Testis (tissue), 2 donors: ENCODE measurements at regions not wholly inside any gene's neighbourhood (a gene's known extent, or its start where the extent isn't known, plus 50 kb on each side); places are given as distances from the start of the nearest gene placed in this dataset.

Experiments
- CTCF ChIP-seq, 3 experiments: fragments of 450-650 bp in 2 of 3; fragments of 200-600 bp in 1 of 3; sonication (generic) in 1 of 3; IDR thresholded peaks; one replicate each; pipeline ENCODE4 v1.5.1; 2016 to 2019; ENCODE audit warnings: antibody characterized with exemption in 3 of 3, mild to moderate bottlenecking in 2 of 3, moderate library complexity in 1 of 3
- POLR2A ChIP-seq: fragments of 450-650 bp; IDR thresholded peaks from one replicate; pipeline ENCODE4 v1.6.1; 2017; ENCODE audit warnings: antibody characterized with exemption, mild to moderate bottlenecking, moderate library complexity

GRCh38 chr5:4772591-4772990, 367.5 kb upstream of the ADAMTS16 start:
- TF ChIP-seq CTCF (IDR thresholded peaks at IDR 0.05) (no peak), POLR2A (no peak)
